Retinal pigment epithelial cell (primary cell): ENCODE measurements at regions not wholly inside any gene's neighbourhood (a gene's known extent, or its start where the extent isn't known, plus 50 kb on each side); places are given as distances from the start of the nearest gene placed in this dataset.

Experiments used
- DNase-seq: peaks from one replicate; pipeline ENCODE4 v3.0.0-alpha.2; 2010; ENCODE audit warnings: low read depth
- H3K4me3 ChIP-seq: 2 replicates; pipeline ENCODE4 v1.5.1; 2011; ENCODE audit warnings: mild to moderate bottlenecking, low read length, control low read depth, moderate library complexity
- TF ChIP-seq, protein P1 (sequence below): conservative IDR thresholded peaks from 2 replicates; pipeline ENCODE4 v1.5.1; 2011; ENCODE audit warnings: low read depth, low read length, control low read depth, inconsistent platforms

DNA sequence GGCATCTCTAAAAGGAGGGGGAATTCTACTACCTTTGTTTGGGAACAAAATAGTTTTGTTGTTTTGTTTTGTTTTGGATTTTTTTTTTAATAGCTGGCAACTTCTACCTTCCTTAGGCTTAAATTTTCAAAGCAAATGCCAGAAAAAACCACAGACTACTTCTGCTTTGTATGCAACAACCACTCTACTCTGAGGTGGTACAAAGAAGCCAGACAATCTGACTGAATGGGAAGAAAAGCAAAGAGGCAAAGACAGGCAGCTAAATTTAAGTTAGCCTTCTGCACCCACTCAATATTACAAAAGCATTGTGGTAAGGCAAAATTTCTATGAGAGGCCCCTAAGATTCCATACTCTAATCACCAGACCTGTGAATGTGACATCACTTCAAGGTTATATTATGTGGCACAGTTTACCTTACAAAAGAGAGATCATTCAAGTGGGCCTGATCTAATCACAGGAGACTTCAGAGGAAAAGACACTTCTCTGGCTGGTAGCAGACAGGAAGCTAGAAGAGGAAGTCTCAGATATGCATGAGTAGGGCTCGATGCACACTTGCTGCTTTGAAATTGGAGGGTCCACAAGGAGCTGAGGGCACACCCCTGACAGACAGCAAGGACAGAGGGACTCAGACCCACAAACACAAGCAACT, 566.6 kb downstream of the RPS29 start:
- DNase-seq = no peak
- no peak overlapping the region for H3K4me3 ChIP-seq
- TF ChIP-seq, protein P1, sequence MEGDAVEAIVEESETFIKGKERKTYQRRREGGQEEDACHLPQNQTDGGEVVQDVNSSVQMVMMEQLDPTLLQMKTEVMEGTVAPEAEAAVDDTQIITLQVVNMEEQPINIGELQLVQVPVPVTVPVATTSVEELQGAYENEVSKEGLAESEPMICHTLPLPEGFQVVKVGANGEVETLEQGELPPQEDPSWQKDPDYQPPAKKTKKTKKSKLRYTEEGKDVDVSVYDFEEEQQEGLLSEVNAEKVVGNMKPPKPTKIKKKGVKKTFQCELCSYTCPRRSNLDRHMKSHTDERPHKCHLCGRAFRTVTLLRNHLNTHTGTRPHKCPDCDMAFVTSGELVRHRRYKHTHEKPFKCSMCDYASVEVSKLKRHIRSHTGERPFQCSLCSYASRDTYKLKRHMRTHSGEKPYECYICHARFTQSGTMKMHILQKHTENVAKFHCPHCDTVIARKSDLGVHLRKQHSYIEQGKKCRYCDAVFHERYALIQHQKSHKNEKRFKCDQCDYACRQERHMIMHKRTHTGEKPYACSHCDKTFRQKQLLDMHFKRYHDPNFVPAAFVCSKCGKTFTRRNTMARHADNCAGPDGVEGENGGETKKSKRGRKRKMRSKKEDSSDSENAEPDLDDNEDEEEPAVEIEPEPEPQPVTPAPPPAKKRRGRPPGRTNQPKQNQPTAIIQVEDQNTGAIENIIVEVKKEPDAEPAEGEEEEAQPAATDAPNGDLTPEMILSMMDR = no peak

DNA sequence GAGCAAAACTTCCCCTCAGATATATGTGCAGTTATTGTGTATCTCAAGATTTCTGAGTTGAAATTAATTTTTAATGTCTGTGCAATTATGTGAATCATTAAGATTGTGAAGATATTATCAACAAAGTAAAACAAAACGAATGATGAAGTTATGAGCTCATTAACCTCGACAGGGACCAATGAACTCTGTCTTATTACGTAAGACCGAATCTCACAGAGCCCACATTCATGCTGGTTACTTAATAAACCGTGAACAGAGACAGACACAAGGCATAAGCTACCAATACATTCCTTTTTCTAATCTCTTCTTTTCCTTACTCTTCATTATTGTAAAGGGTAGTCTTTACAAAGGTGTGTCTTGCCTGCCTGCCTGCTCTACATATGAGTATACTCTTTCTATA, 568.7 kb downstream of the RPS29 start:
- no peak overlapping the region for H3K4me3 ChIP-seq
- TF ChIP-seq, protein P1 = no peak

DNA sequence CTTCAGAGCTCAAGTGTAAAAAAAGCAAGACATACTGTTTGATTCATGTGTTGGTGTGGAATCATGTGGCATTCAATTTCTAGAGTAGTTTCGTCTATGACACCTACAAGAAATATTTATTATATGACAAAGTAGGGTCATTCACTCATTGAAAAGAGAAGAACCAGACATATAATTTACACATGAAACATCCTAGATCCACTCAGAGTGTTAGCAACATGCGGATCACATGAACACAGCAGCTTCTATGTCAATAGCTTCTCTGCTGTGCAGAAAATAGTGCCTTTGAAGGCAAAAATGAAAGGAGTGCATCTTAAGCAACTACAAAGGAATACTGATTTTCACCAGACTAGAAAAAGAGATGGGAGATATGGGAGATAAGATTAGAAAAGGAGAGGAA, 569.8 kb downstream of the RPS29 start:
- DNase-seq = no peak
- H3K4me3 ChIP-seq = no peak overlapping the region
- TF ChIP-seq, protein P1 = no peak

More for the DNA sequence above, 568.7 kb downstream of the RPS29 start:
- DNase-seq = no peak

DNA sequence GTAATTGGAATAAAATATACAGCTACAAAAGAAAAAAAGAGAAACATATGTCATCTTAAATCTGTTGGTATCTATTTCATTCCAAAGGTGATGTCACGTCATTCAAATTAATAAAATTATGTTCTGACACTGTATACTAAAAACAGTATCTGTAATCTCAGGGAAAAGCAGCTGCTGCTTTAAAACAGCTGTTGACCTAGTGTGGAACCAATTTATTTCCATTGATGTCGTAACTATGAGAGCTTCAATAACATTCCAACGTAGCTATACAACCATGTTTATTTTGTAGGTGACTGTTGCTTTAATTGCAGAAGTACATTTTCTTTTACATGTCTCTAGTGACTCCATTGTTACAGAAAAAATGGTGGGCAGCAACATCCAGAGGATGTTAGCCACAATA, 571.7 kb downstream of the RPS29 start:
- no peak overlapping the region for H3K4me3 ChIP-seq
- TF ChIP-seq, protein P1 = no peak
- no peak for DNase-seq

DNA sequence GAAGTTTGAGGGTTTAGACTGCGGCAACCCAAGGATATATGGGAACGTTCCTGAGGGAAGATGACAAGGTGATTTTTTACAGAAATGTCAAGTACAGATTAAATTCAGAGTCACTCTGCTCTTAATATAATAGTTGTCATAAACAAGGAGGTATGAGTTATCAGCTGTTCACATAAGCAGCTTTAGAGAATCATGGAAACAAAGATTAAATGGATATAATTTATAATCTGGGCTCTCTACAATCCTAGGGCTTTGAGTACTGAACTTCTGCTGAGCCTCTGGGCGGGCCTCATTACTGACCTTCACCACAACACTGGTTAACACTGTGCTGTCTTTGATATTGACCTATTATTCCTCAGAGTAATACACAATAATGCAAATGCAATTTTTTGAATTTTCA, 577.8 kb downstream of the RPS29 start:
- no peak for DNase-seq
- H3K4me3 ChIP-seq = no peak overlapping the region
- TF ChIP-seq, protein P1 = no peak

DNA sequence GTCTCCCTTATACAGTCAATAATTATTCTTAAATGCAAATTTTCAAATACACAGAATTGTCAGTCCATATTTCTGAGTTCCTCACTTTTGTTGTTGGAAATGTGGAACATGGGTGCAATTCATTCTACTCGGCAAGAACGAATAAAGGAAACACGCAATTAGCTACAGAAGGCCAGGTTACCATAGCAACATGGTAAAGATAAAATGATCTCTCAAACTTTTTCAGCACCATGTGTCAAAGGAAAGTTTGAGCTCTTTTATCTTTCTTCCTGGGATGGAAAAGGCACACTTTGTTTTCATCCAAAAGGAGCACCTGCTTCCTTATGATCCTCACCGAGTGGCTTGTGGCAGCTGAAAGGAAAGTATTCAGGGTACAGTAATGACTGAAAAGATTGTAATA, 595.0 kb downstream of the RPS29 start:
- no peak for DNase-seq
- TF ChIP-seq, protein P1 = no peak
- no peak overlapping the region for H3K4me3 ChIP-seq

DNA sequence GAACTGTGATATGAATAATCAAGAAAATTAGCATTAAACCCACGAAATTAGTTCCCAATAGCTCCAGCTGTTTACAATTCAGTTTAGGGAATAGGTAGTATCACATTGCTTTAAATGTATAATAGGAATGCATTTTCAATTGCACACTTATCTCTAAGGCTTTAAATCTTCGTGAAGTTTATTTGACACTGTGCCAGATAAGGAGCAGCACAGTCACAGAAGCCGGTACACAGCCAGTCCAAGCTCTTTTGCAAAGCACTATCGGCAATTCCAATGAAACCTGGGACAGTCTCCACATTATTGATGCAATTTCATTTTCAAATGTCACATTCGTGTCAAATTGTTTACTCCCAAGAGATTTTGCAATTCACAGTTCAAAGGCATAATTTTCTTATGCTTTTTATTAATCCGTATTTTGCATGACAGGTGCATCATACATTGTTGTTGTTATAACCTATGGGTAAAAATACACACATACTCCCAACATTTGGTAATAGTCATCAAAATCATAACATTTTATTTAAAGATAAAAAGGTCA, 602.8 kb downstream of the RPS29 start:
- no peak overlapping the region for H3K4me3 ChIP-seq
- no peak for DNase-seq
- TF ChIP-seq, protein P1 = no peak
